Fibroblast of skin of scalp (primary cell): ENCODE measurements at regions not wholly inside any gene's neighbourhood (a gene's known extent, or its start where the extent isn't known, plus 50 kb on each side); places are given as distances from the start of the nearest gene placed in this dataset.

Experiments
- DNase-seq: peaks from one replicate; pipeline ENCODE4 v3.0.0-alpha.2; 2013

- DNase-seq: peak; percentile 45
Measured at GRCh38 chr3:106326941-106327695, 458.3 kb upstream of the CBLB start.

- DNase-seq: no peak
Measured at GRCh38 chr3:106327696-106328025, 458.8 kb upstream of the CBLB start.

- no peak for DNase-seq
Measured at GRCh38 chr3:106328224-106328623, 459.4 kb upstream of the CBLB start.

GRCh38 chr3:106329521-106329920 lies 460.7 kb upstream of the CBLB start:
- no peak for DNase-seq

GRCh38 chr3:106331636-106332035 lies 462.8 kb upstream of the CBLB start:
- DNase-seq: no peak

- DNase-seq: no peak
Measured at GRCh38 chr3:106332129-106332528, 463.3 kb upstream of the CBLB start.

- no peak for DNase-seq
Measured at GRCh38 chr3:106332884-106333283, 464.1 kb upstream of the CBLB start.

GRCh38 chr3:106333911-106334618 lies 465.3 kb upstream of the CBLB start:
- peak; percentile 56 for DNase-seq

GRCh38 chr3:106336619-106337018 lies 467.8 kb upstream of the CBLB start:
- DNase-seq: no peak

GRCh38 chr3:106337116-106337515 lies 468.3 kb upstream of the CBLB start:
- peak; percentile 24 for DNase-seq

- DNase-seq: no peak
Measured at GRCh38 chr3:106338582-106339214, 469.9 kb upstream of the CBLB start.

- DNase-seq: peak; percentile 10
Measured at GRCh38 chr3:106339551-106339950, 470.7 kb upstream of the CBLB start.

GRCh38 chr3:106341087-106341486 lies 472.3 kb upstream of the CBLB start:
- DNase-seq: peak; percentile 3

GRCh38 chr3:106341586-106342162 lies 472.9 kb upstream of the CBLB start:
- DNase-seq: no peak

GRCh38 chr3:106342386-106342785 lies 473.6 kb upstream of the CBLB start:
- DNase-seq: no peak

- DNase-seq: no peak
Measured at GRCh38 chr3:106343811-106344210, 475.0 kb upstream of the CBLB start.

- DNase-seq: peak; percentile 98
Measured at GRCh38 chr3:106345353-106346027, 476.7 kb upstream of the CBLB start.

- peak; percentile 22 for DNase-seq
Measured at GRCh38 chr3:106347350-106347749, 478.5 kb upstream of the CBLB start.

GRCh38 chr3:106348139-106348690 lies 479.4 kb upstream of the CBLB start:
- DNase-seq: no peak

GRCh38 chr3:106349191-106349881 lies 480.5 kb upstream of the CBLB start:
- DNase-seq: no peak

GRCh38 chr3:106355873-106356272 lies 487.1 kb upstream of the CBLB start:
- no peak for DNase-seq

GRCh38 chr3:106359692-106360091 lies 490.9 kb upstream of the CBLB start:
- no peak for DNase-seq
